GM19452 (cell line): ENCODE measurements at regions not wholly inside any gene's neighbourhood (a gene's known extent, or its start where the extent isn't known, plus 50 kb on each side); places are given as distances from the start of the nearest gene placed in this dataset.
"Not testable (repeated sequence)": the region's sequence is repeated elsewhere in the genome, so short reads cannot be mapped to it uniquely, and the experiment has no call there.

ENCODE experiments used
- ATAC-seq: cut with Tn5 transposase; IDR thresholded peaks from one replicate; pipeline ENCODE4 v1.9.1; 2021; ENCODE audit not compliant: unreplicated experiment

DNA sequence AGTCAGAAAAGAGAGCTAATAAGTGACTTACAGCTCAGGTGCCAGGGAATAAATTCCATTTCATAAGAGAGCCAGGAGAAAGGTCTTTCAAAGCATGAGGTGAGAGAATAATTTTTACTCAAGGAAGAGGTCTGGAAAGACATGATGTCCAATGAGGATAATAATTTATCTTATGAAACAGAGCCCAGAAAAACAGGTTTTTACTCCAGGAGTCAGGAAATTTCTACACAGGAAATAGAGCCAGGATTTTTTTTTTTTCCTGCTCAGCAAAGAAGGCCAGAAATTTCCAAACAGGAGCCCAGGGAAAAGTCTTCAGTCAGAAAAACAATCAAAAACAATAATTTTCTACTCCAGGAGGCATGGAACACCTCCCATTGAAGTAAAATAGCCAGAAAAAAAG lies 1185.7 kb upstream of the TSPY4 start:
- ATAC-seq: no peak

DNA sequence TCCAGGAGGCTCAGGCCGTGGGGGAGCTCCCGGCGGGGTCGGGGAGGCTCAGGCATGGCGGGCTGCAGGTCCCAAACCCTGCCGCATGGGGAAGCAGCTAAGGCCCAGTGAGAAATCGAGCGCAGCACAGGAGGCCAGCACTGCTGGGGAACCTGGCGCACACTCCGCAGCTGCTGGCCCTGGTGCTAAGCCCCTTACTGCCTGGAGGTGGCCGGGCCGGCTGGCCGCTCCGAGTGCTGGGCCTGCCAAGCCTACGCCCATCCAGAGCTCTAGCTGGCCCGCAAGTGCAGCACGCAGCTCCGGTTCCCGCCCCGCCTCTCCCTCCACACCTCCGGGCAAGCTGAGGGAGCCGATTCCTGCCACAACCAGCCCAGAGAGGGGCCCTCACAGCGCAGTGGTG lies 1208.7 kb upstream of the TSPY4 start:
- no peak for ATAC-seq

DNA sequence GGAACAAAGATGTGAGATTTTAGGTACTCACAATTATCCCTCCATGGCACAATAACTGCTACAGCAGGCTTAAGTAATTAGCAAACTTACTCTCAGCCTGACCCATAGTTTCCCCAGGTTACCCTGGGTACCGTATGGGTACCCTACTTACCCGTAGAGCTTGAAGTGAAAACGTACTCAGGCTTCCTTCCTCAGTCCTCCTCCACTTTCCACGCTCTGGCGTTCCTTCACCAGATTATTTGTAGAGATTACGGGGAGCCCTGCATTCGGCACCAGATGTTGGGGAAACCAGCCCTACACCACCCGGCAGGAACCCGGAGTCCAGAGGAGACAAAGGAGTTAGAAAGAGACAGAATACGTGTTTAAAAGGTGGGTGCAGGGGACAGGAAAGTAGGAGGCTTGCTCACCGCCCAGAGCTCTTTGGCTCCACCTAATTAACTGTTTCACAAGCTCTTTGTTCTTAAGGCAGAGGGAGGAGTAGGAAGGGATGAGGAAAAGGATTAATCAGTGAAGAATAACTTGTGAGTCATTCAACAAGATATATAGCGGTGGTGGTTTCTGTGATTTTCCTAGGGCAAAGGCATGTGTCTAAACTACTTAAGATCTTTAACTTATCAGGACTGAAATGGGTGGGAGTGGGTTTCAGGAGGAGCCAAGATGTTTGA lies 1211.2 kb upstream of the TSPY4 start:
- no peak for ATAC-seq

DNA sequence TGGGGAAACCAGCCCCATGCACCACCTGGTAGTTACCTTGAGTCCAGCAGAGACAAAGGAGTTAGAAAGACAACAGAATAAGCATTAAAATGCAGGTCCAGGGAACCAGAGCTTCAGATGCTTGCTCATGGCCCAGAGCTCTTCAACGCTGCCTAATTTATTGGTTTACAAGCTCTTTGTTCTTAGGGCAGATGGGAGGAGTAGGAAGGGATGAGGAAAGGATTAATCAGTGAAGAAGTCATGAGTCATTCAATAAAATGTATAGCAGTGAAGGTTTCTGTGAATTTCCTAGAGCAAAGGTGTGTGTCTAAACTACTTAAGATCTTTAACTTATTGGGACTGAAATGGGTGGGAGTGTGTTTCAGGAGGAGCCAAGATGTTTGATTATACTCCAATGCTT lies 1210.3 kb upstream of the AMELY start:
- no peak for ATAC-seq

DNA sequence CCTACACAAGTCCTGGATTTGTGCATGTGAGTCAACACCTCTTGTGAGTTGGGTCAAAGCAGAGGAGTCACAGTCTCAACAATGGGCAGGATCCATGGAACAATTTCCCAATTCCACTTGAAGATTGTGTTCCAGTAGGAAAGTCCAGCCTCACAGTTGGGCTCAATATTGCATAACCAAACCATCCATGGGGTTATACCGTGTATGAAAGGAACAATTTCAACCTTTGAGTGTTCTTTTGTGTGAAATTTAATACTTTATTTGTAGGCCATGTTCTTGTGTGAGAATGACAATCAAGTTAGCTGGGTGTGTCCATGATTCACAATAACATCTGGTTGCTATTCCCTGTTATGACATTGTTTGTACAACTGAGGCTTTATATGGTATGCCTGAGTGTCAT lies 1182.9 kb upstream of the AMELY start:
- ATAC-seq: no peak

DNA sequence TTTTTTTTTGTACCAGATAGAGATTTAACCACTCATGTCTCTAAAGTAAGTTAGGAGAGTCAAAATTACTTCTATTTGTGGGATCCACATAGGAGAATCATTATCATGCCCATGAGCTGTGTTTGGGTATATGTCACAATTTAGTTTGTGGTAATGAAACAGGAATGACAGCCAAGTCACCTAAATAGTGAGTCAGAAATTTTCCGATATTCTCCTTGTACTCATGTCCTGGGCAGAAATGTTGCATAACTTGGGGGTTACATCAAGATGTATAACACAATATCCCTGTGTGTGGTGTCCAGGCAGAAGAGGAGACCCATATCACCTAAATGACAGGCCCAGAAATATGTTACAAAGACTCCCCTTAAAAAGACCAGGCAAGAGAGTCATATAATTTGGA lies 1181.4 kb upstream of the AMELY start:
- ATAC-seq: no peak

DNA sequence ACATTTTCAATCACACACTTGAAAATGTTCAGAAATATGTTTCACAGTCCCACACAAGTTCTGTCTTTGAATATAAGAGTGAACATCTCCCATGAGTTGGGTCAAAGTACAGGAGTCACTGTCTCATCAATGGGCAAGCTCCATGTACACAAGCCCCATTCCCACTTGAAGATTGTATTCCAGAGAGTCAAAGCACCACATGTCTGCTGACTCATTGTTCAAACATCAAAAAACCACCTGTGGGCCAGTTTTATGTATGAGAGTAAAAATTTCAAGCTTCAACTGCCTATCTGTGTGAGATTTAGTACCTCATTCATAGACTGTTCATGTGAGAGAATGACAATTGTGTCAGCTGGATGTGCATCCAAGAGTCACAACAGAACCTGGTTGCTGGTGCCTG lies 1174.4 kb upstream of the AMELY start:
- no peak for ATAC-seq

DNA sequence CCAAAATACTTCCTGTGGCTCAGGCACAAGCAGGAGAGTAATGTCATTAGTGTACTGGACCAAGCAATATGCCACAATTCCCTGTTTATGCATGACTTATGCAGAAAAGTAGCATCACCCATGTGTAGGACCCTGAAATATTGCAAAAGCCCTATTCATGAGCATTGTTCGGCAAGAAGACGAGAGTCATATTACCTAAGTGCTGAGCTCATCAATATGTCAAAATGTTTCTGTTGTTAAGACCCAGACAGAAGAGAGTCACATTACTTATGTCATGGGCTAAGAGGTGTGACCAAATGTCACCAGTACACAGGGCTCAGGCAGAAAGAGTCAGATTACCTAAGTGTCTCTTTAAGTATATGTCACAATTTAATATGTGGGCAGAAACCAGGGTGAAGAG lies 1172.6 kb upstream of the AMELY start:
- no peak for ATAC-seq

DNA sequence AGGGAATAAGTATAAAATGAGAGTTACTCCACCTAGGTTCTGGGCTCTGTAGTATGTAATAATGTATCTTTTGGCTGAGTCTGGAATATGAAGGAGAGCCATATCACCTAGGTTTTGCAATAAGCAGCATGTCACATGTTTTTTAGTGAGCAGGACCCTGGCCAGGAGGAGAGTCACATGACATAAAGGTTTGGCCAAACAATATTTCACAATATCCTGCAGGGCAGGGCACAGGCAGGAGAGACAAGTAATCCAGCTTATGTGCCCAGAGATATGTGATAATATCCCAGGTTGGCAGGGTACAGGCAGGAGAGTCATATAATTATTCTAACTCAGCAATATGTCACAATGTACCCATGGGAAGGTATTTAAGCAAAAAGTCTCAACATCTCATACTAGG lies 1169.6 kb upstream of the AMELY start:
- no peak for ATAC-seq

DNA sequence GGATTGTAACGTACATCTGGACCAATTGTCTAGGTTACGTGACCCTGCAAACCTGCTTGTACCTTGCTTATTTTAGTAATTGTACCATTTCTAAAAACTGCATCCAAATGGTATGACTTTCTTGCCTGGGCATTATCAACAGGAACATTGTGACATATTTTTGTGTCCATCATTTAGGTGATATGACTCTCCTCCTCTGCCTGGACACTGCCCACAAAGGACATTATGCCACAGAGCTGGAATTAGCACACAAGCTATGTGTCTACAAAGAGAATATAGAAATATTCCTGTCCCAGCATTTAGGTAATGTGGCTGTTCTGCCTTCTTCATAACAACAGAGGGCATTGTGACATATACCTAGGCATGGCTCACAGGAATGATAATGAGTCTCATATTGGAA lies 1153.7 kb upstream of the AMELY start:
- no peak for ATAC-seq

DNA sequence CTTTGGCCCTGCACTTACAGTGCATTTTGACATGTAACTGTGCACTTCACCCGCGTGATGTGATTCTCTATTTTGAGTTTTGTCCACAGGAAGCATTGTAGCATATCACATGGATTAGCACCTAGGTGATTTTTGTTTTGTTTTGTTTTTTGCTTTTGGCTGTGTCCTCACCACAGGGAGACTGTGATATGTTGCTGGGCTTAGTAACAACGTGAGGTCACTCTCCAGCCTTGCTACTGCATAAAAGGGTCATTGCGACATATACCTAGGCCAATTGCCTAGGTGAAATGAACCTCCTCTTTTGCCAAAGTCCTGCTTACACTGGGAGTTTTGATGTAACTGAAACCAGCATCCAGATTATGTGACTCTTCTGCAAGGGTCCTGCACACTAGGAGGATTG lies 1152.9 kb upstream of the AMELY start:
- ATAC-seq: no peak

DNA sequence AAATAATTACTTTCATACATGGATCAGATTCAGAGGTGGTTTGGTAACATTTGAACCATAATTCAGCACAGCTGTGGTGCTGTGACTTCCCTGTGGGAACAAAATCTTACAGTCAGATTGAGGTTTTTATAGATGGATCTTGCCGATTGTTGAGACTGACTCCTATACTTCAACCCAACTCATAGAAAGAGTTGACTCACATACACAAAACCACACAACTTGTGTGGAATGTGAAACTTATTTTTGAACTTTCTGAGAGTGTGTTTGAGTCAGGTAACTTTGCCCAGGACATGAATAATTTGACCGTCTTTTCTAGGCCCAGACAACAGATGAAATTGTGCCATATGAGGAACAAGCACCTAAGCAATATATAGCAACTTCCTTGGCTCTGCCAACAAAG lies 1152.4 kb upstream of the AMELY start:
- no peak for ATAC-seq

DNA sequence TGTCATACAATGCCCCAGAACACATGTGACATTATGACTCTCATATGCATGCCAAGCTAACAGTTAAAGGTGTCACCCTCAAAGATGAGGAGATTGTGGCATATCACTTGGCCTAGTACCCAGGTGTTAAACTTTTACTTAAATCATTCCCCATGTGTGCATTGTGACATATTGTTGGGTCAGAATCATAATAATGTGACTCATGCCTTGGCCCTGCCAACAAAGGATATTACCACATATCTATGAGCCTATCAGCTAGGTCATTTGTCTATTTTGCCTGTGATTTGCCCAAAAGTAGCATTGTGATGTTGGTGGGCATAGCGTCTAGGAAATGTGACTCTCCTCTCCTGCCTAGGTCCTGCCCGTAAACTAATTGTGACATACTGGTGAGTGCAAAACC lies 1147.1 kb upstream of the AMELY start:
- ATAC-seq: no peak

DNA sequence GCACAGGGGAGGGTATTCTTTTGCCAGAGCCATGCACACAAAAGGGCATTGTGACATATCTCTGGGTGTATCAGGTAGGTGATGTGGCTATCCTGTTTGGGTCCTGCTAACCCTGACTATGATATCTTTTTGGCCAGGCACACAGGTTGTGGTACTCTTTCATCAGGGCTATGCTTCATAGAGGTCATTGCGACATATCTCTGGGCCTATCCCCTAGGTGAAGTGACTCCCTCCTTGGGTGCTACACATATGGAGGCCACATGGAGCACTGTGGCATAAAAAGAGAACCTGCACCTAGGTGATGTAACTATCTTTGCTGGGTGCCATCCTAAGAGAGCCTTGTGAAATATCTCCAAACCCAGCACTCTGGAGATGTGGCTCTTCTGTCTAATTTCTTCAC lies 1139.8 kb upstream of the AMELY start:
- ATAC-seq: no peak

DNA sequence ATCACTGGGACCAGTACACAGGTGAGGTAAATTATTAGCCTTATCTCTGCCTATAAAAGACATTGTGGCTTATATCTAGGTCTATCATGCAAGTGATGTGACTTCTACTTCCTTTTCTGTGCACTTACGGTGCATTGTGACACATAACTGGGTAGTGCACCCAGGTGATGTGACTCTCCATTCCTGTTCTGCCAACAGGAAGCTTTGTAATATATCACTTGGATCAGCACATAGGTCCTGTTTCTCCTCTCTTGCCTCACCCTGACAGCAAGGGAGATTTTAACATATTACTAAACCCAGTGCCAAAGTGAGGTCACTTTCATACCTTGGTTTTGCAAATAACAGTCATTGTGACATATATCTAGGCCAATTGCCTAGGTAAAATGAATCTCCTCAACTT lies 1129.7 kb upstream of the AMELY start:
- no peak for ATAC-seq

DNA sequence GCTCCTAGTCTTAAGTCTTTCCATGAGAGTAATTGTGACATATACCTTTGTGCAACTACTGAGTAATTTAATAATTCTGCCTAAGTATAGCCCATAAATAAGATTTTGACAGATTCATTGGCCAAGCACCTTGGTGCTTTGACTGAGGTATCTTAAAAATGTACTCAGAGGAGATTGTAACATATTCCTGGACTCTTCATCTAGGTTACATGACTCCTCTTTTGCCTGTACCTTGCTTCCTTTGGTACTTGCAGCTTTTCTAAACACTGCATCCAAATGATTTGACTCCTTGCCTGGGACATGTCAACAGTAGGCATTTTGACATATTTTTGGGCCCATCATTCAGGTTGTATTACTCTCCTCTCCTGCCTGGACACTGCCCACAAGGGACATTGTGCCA lies 1125.0 kb upstream of the AMELY start:
- ATAC-seq: no peak

DNA sequence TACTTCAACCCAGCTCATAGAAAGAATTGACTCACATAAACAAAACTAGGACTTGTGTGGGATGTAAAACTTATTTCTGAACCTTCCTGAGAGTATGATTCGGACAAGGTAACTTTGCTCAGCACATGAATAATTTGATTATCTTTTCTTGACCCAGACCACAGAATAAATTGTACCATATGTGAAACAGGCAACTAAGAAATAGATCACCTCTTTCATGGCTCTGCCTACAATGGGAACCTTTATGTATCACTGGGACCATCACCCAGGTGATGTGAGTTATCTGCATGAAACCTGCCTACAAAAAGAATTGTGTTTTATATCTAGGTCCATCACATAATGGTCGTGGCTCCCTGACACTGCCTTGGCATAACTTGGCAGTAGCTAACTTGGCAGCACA lies 1124.1 kb upstream of the AMELY start:
- ATAC-seq: no peak

DNA sequence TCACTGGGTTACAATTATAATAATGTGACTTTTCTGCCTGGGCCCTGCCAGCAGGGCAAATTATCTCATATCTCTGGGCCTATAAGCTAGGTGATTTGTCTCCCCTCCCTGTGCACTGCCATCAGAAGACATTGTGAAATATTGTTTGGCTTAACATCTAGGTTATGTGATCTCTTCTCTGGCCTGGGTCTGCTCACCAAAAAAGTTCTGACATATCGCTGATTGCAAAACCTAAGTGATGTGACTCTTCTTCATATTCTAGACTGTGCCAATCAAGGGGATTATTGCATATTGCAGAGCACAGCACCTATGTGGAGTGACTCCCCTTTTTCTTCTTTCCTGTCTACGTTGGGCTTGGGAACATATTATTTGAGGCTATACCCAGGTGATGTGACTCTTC lies 1123.1 kb upstream of the AMELY start:
- no peak for ATAC-seq

DNA sequence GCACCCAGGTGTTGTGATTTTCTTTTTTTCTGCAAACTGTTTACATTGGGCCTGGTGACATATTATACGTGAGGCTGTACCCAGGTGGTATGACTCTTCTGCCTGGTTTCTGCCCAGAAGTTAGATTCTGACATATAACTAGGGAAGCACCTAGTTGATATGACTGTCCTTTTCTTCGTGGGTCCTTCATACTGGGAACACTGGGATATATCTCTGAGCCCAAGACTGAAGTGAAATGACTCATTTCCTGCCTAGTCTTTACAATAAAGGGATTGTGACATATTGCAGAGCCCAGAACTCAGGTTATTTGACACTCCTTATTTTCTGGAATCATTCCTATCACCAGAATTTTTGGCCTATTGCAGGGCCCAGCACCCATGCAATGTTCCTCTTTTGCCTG lies 1121.6 kb upstream of the AMELY start:
- no peak for ATAC-seq

DNA sequence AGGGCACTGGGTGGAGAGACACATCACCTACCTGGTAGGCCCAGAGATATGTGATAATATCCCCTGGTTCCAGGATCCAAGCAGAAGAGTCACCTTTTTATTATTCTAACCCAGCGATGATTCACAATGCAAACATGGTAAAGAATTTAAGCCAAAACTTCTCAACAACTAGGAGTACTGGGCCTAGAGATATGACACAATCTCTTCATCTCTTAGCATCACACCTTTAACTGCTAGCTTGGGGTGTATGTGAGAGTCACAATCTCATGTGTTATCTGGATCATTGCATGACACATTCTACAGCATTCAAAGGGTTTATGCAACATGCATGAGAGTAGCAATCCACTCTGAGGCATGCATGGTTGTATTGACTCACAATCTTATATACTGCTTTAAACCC lies 1109.0 kb upstream of the AMELY start:
- no peak for ATAC-seq

DNA sequence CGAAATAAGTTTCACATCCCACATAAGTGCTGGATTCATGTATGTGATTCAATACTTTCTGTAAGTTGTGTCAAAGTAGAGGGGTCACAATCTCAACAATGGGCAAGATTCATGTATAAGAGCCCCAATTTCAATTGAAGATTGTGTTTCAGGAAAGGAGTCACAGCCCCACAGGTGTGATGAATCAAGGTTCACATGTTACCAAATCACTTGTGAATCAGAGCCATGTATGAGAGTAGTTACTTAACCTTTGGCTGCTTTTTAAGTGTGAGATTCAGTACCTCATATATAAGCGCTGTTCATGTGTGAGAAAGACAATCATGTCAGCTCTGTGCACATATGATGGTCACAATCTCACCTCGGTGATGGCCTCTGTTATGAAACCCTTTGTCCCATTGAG lies 1100.0 kb upstream of the AMELY start:
- no peak for ATAC-seq

DNA sequence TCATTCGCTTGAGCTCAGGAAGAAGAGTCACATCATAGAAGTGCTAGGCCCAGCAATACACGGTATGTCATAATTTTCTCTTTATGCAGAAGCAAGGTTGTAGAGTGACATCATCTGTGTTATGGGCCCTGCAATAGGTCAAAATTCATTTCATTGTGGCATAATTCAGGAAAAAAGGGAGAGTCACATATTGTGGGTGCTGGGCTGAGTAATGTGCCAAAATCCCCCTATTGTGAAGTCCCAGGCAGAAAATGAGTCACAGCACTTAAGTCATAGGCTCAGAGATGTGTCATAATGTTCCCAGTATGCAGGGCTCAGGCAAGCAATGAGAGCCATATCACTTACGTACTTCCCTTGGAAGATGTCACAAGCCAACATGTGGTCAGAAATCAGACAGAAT lies 1092.6 kb upstream of the AMELY start:
- ATAC-seq: no peak

DNA sequence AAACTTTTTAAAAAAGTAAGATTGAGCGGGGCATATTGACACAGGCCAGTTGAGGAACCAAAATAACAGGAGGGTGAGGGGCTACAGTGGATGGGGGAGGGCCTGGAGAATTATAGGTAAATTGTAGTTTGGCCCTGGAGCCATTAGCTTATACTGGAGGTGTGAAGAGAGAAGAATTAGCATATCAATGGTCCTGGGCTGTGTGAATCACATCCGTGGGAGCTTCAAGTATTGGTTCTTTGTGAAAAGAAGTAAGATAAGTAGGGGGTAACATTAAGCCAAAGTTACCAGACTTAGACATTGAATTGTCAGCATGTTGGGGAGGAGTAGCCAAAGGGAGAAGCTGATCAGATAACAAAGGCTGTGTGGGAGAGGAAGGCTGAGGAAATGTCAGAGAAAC lies 1085.2 kb upstream of the AMELY start:
- ATAC-seq: no peak

DNA sequence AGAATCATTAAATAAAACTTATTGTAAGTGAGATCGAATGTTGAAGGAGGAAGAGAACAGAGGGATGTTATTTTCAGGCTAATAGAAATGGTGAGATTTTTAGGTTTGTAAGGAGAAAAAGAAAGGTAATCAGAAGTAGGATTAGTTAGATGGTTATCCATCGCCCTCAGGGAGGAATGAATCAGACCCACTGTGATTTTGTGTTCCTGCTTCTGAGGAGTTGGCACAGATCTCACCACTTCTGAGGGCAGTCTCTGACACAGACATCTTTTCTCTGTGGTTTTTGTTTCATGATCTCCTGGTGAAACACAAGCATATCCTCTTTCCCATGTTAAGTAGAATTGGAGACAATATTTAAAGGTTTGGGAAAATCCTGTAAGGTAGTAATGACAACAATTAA lies 1083.2 kb upstream of the AMELY start:
- not testable (repeated sequence) for ATAC-seq
